GM19395 (cell line): ENCODE measurements at regions not wholly inside any gene's neighbourhood (a gene's known extent, or its start where the extent isn't known, plus 50 kb on each side); places are given as distances from the start of the nearest gene placed in this dataset.
A peak's percentile ranks its signal among the peaks of the same experiment; 100 is the strongest.
"Not testable (repeated sequence)": the region's sequence is repeated elsewhere in the genome, so short reads cannot be mapped to it uniquely, and the experiment has no call there.

ENCODE experiments used
- ATAC-seq: cut with Tn5 transposase; IDR thresholded peaks from one replicate; pipeline ENCODE4 v1.9.1; 2021; ENCODE audit warnings: mild to moderate bottlenecking, moderate library complexity; ENCODE audit not compliant: unreplicated experiment

GRCh38 chr1:165147799-165148198 is 208.7 kb downstream of the LMX1A start:
- no peak for ATAC-seq

- ATAC-seq, result peak; percentile 89
Measured at GRCh38 chr1:165144757-165145397, 211.6 kb downstream of the LMX1A start.

GRCh38 chr1:165143437-165144065 is 213.0 kb downstream of the LMX1A start:
- no peak for ATAC-seq

GRCh38 chr1:165138960-165139359 is 217.6 kb downstream of the LMX1A start:
- no peak for ATAC-seq

GRCh38 chr1:165137551-165138316 is 218.8 kb downstream of the LMX1A start:
- ATAC-seq, result no peak

- no peak for ATAC-seq
Measured at GRCh38 chr1:165134431-165134830, 222.1 kb downstream of the LMX1A start.

- ATAC-seq, result no peak
Measured at GRCh38 chr1:165129568-165130164, 226.8 kb downstream of the LMX1A start.

GRCh38 chr1:165124772-165125171 is 231.7 kb downstream of the LMX1A start:
- no peak for ATAC-seq

- ATAC-seq, result no peak
Measured at GRCh38 chr1:165119086-165119485, 237.4 kb downstream of the LMX1A start.

- ATAC-seq, result no peak
Measured at GRCh38 chr1:165117482-165117881, 239.0 kb downstream of the LMX1A start.

- no peak for ATAC-seq
Measured at GRCh38 chr1:165116732-165117131, 239.8 kb downstream of the LMX1A start.

GRCh38 chr1:165116171-165116570 is 240.3 kb downstream of the LMX1A start:
- no peak for ATAC-seq

- ATAC-seq, result no peak
Measured at GRCh38 chr1:165114889-165115285, 241.6 kb downstream of the LMX1A start.

- ATAC-seq, result no peak
Measured at GRCh38 chr1:165114022-165114888, 242.3 kb downstream of the LMX1A start.

- no peak for ATAC-seq
Measured at GRCh38 chr1:165112260-165112659, 244.3 kb downstream of the LMX1A start.

- no peak for ATAC-seq
Measured at GRCh38 chr1:165109013-165109412, 247.5 kb downstream of the LMX1A start.

- not testable (repeated sequence) for ATAC-seq
Measured at GRCh38 chr1:165092542-165093162, 263.9 kb downstream of the LMX1A start.

- no peak for ATAC-seq
Measured at GRCh38 chr1:165080253-165080896, 276.1 kb downstream of the LMX1A start.

- no peak for ATAC-seq
Measured at GRCh38 chr1:165078391-165078790, 278.1 kb downstream of the LMX1A start.
